Activated naive CD4-positive, alpha-beta T cell treated with anti-CD3 and anti-CD28 coated beads, Interleukin-2, amount 50 U/mL, for 24 hours (primary cell): ENCODE measurements at regions not wholly inside any gene's neighbourhood (a gene's known extent, or its start where the extent isn't known, plus 50 kb on each side); places are given as distances from the start of the nearest gene placed in this dataset.

Experiments used
- H3K27ac Mint-ChIP-seq: one replicate; pipeline ENCODE4 v1.8.0; 2021; ENCODE audit warnings: mild to moderate bottlenecking, mixed read lengths
- H3K27me3 Mint-ChIP-seq: one replicate; pipeline ENCODE4 v1.8.0; 2021; ENCODE audit warnings: mixed read lengths
- H3K36me3 Mint-ChIP-seq: one replicate; pipeline ENCODE4 v1.8.0; 2021; ENCODE audit warnings: mixed read lengths
- H3K4me1 Mint-ChIP-seq: one replicate; pipeline ENCODE4 v1.8.0; 2021; ENCODE audit warnings: mixed read lengths
- H3K4me3 Mint-ChIP-seq: one replicate; pipeline ENCODE4 v1.8.0; 2021; ENCODE audit warnings: mild to moderate bottlenecking, mixed read lengths
- H3K9me3 Mint-ChIP-seq: one replicate; pipeline ENCODE4 v1.8.0; 2021; ENCODE audit warnings: mixed read lengths

DNA sequence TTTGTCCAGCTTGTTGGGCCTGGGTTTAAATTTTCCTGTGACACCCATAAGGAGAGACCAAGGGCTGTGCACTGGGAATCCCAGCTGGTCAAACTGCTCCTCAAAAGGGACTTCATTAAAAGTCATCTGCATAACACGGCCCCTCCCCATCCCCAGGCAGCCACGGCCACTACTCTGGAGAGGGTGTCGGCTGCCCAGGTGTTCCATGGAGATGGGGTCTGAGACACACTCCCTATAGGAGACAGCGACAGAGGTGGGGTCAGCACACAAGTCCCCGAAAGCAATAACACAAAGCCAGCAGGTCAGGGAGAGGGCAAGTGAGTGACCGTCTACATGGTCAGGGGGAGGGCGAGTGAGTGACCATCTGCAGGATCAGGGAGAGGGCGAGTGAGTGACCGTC lies 75.6 kb upstream of the BCL11B start:
- H3K4me3 Mint-ChIP-seq, result no peak overlapping the region
- H3K4me1 Mint-ChIP-seq, result no peaks in the 10 kb centered on the region
- no peaks in the 10 kb centered on the region for H3K36me3 Mint-ChIP-seq
- no peaks in the 10 kb centered on the region for H3K9me3 Mint-ChIP-seq
- H3K27ac Mint-ChIP-seq, result no peak overlapping the region
- peaks cover 2% of the 10 kb centered on the region for H3K27me3 Mint-ChIP-seq

DNA sequence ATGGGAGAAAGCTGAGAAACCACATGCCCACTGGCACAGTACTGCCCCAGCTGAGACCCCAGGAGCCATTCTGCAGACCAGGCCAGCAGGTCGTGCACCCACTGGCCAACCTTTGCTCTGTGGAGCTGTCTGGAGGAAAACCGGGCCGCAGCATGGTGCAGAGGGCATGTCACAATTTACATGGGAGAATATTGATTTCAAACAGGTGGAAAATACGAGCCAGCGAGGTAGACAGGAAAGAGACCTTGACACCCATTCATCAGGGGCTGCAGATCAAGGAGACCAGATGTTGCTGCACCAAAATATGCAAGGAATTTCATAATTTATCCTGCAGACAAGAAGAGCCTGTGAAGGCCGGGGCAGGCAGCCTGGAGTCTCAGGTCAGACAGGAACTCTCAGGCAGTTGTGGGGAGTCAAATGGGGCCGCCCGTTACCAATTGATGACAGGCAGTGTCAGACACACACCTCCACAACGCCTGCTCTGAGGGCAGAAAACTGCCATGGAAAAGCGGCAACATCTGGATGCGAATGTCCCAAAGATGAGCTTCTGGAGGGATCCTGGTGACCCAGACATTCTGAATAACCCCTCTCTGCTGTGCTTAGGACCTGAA lies 74.6 kb upstream of the BCL11B start:
- Mint-ChIP-seq H3K9me3 (no peaks in the 10 kb centered on the region), H3K27me3 (peaks cover 2% of the 10 kb centered on the region), H3K4me3 (no peak overlapping the region), H3K36me3 (no peaks in the 10 kb centered on the region), H3K27ac (no peak overlapping the region), H3K4me1 (no peaks in the 10 kb centered on the region)

DNA sequence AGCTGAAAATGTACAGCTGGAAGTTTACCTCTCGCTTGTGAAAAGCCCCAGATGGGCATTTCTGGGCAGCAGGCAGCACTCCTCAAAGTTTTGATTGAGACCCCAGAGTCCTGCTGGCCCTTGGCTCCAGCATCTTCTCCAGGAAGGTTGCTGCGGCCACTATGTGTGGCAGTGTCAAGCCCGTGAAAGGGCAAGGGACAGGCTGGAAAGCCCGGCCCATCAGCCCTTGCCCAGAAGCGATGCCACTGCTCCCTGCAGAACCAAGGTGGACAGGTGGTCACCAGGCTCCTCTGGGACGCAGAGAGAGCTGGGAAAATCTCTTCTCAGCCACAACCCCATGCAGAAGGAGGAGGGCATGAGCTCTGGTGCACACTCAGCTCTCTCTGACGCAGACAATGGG lies 73.5 kb upstream of the BCL11B start:
- peak overlapping the region; percentile 33 for H3K27ac Mint-ChIP-seq
- no peak overlapping the region for H3K4me3 Mint-ChIP-seq
- H3K9me3 Mint-ChIP-seq, result no peaks in the 10 kb centered on the region
- H3K4me1 Mint-ChIP-seq, result no peaks in the 10 kb centered on the region
- peaks cover 2% of the 10 kb centered on the region for H3K27me3 Mint-ChIP-seq
- no peaks in the 10 kb centered on the region for H3K36me3 Mint-ChIP-seq

DNA sequence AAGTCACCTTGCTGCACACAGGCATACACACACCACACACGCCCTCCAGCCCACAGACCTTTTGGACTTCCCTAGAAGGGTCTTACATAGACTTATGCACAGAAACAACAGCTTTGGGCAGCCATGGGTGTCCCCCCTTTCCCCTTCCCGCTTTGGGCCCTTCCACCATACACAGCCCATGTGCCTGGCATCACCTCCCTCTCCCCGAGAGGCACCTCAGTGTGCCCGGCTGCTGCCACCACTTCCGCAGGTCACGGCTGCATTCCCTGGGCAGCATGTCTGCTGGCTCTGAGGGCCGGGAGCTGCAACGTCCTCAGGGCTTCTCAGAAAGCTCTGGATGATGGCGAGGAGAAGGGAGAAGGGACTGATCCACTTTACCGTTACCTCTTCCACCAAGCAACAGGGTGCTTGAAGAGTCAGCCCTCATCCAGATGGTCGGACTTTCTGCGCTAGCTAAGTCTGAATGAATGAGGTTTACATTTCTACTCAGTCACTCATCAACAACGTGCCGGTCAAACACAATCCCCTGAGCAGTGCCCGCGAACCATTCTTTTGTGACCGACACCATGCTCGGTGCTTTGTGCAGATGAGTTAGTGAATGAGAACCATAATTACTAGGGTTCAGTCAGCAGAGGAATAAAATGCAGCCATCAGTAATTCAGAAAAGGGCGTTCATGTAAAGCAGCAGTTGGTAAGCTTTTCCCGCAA lies 72.2 kb upstream of the BCL11B start:
- no peak overlapping the region for H3K4me3 Mint-ChIP-seq
- H3K36me3 Mint-ChIP-seq, result no peaks in the 10 kb centered on the region
- H3K27ac Mint-ChIP-seq, result no peak overlapping the region

DNA sequence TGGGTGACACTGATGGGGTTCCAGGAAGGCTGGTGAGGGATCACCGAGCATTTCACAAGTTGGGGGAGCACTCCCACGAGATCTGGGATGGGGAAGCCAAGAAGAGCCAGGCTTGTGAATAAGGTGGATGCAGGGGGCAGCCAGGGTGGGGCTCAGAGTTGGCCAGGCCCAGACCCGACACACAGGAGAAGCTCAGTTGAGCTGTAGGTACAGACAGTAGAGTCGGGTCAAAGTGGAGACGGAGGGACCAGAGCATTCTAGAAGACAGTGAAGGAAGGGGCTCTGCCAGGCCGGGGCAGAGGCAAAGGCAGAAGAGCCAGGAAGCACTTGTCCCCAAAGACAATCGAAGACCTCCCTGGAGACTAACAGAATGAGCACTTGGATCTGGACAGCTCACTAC lies 70.9 kb upstream of the BCL11B start:
- Mint-ChIP-seq H3K9me3 (no peaks in the 10 kb centered on the region), H3K36me3 (no peaks in the 10 kb centered on the region), H3K4me1 (no peaks in the 10 kb centered on the region), H3K4me3 (no peak overlapping the region), H3K27ac (peak overlapping the region; percentile 20), H3K27me3 (peaks cover 9% of the 10 kb centered on the region)

More for the DNA sequence above, 72.2 kb upstream of the BCL11B start:
- H3K4me1 Mint-ChIP-seq, result no peaks in the 10 kb centered on the region
- H3K27me3 Mint-ChIP-seq, result peaks cover 7% of the 10 kb centered on the region
- no peaks in the 10 kb centered on the region for H3K9me3 Mint-ChIP-seq

DNA sequence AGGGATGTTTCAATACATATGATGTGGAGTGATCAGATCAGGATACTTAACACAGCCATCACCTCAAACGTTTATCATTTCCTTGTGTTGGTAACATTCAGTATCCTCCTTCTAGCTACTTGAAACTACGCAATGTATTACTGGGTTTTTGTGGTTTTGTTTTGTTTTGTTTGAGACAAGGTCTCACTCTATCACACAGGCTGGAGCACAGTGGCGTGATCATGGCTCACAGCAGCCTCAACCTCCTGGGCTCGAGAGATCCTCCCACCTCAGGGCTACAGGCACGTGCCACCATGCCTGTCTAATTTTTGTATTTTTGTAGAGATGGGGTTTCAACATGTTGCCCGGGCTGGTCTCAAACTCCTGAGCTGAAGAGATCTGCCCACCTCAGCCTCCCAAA lies 70.2 kb upstream of the BCL11B start:
- Mint-ChIP-seq H3K27ac (no peak overlapping the region), H3K4me1 (no peaks in the 10 kb centered on the region), H3K27me3 (peaks cover 9% of the 10 kb centered on the region), H3K4me3 (no peak overlapping the region), H3K36me3 (no peaks in the 10 kb centered on the region), H3K9me3 (no peaks in the 10 kb centered on the region)

DNA sequence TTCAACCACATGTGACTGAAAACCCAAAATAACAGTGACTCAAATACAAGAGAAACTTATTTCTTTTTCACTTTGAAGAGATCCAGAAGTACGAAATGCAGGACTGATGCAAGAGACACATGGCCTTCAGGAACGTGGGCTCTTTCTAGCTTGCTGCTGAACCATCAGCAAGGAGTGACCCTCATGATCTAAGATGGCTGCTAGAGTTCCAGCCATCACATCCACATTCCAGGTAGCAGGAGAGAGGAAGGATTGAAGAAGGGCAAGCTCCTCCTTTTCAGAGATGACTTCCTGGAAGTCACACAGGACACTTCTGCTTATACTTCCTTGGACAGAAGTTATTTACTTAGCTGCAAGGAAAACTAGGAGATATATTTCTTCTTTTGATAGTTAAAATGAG lies 67.6 kb upstream of the BCL11B start:
- H3K9me3 Mint-ChIP-seq, result no peaks in the 10 kb centered on the region
- H3K4me1 Mint-ChIP-seq, result no peaks in the 10 kb centered on the region
- H3K27me3 Mint-ChIP-seq, result peaks cover 10% of the 10 kb centered on the region
- no peaks in the 10 kb centered on the region for H3K36me3 Mint-ChIP-seq
- H3K27ac Mint-ChIP-seq, result no peak overlapping the region
- no peak overlapping the region for H3K4me3 Mint-ChIP-seq

DNA sequence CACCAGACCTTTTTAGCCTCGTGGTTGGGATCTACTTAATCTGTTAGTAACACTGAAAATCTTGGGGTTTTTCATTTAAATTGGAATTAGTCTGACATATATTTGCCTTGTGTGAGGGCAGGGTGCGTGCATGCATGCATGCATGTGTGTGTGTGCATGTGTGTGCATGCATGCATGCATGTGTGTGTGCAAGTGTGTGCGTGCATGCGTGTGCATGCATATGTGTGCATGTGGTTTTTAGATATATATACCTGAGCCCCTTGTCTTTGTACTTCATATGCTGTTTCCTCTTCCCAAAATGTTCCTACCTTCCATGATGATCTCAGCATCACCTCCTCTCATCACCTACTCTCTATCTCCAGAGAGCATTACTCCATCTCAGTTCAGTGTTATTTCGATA lies 66.3 kb upstream of the BCL11B start:
- Mint-ChIP-seq H3K4me3 (no peak overlapping the region), H3K9me3 (no peaks in the 10 kb centered on the region), H3K27ac (peak overlapping the region; percentile 20), H3K4me1 (no peaks in the 10 kb centered on the region), H3K27me3 (peaks cover 10% of the 10 kb centered on the region), H3K36me3 (no peaks in the 10 kb centered on the region)

DNA sequence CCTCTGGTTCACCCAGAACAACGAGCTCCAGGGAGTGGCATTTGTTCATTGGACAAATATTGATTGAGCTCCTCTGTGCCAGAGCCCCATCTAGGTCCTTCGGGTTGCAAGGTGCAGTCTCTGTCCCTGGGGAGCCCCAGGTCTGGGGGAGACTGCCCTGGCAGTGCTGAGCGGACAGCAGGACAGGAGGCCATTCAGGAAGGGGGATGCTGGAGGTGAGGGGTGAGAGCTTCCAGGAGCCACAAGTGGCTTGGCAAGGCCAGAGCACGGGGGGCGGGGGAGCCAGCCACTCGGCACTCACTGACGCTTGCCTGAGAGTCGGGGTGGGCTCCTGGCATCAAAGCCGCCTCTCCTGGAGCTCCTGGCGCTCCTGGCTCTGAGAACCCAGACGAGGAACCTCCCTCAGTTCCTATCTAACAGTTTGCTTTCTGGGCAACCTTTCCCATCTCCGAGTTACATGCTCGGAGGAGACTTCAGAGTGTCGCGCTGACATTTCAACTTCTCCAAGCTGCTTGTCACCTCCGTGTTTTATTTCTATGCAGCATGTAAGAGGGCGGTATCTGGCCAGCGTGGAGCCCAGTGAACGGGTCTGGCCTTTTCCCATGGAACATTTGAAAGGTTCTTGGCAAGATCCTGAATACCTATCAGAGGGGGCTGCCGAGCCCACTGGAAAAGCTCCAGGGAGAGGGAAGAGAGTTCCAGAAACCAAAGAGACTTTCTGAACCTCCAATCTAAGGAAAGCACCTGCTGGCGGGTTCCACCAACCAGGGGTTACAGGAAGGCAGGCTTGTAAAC lies 62.0 kb upstream of the BCL11B start:
- Mint-ChIP-seq H3K27ac (no peak overlapping the region), H3K4me3 (no peak overlapping the region), H3K36me3 (no peaks in the 10 kb centered on the region), H3K9me3 (no peaks in the 10 kb centered on the region), H3K27me3 (peaks cover 5% of the 10 kb centered on the region), H3K4me1 (no peaks in the 10 kb centered on the region)

DNA sequence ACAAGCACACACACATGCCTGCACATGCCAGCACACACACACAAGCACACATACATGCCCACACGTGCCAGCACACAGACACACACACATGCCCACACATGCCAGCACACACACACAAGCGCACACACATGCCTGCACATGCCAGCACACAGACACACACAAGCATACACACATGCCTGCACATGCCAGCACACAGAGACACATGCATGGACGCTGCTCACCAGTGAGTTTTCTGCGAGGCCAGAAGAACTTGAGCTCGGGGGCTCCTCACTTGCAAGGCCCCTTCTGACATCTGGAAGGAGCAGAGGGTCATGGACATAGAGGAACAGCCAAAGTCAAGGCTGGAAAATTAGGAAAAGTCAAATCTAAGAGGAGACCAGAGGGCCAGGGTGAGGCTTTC lies 61.2 kb upstream of the BCL11B start:
- H3K27me3 Mint-ChIP-seq, result peaks cover 4% of the 10 kb centered on the region

DNA sequence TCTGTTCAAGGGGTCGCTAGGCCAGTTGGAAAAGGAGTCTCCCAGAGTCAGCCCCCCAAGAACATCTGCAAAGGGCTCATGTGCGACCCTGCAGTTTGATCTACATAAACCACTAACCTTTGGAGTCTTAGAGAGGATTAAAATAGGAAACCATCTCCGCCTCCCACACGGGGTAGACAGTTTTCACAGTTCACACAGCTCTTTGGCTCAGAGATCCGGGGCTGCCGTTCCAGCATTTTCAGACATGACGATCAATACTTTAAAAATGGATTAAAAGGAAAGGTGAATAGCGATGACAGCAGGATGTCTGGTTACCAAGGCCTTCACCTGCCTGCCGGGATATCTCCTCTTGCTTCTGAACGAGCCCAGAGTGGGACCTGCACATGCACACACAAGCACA lies 59.8 kb upstream of the BCL11B start:
- Mint-ChIP-seq H3K27me3 (peaks cover 3% of the 10 kb centered on the region), H3K27ac (no peak overlapping the region), H3K4me3 (no peak overlapping the region), H3K36me3 (no peaks in the 10 kb centered on the region), H3K9me3 (no peaks in the 10 kb centered on the region), H3K4me1 (no peaks in the 10 kb centered on the region)

More for the DNA sequence above, 61.2 kb upstream of the BCL11B start:
- H3K27ac Mint-ChIP-seq, result no peak overlapping the region
- no peaks in the 10 kb centered on the region for H3K36me3 Mint-ChIP-seq
- H3K4me1 Mint-ChIP-seq, result no peaks in the 10 kb centered on the region
- H3K9me3 Mint-ChIP-seq, result no peaks in the 10 kb centered on the region
- no peak overlapping the region for H3K4me3 Mint-ChIP-seq

DNA sequence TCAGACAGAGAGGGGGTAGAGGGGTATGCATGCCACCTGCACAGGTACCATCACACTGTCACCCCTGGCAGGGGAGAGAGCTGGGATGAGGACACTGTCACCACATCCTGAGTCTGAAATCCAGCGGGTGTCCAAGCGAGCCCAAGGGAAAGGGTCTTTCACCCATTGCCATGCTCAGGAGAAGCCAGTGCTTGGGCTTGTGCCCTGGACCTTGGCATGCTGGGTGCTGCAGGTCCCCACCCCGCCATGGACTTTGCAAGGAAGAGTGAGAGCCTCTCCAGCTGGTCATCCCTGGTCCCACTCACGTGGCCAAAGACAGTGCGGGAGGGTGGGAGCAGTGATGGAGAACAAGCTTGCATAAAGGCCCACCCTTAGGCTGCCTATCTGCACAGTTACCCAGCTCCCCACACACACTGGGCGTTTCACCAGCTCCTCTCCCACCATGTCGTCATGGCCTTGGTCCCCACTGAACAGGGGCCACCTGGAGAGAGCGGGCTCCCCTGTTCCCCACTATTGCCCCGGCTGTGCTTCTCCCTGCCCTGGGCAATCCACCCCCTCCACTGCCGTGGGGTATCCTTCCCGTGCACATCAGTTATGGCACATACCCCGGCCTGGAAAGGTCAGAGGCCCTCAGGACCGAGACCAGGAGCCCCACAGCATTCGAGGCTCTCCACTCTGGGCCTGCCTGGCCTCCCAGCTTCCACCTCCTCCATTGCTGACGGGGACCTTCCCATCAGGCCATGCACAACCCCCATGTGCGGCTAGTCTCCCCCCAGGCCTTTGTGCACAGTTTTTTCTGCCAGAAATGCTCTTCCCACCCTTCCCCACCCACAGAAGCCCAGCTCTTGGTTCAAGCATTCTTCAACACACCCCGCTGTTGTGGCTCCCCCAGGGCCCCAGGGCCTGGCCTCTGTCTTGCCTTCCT lies 58.6 kb upstream of the BCL11B start:
- H3K27ac Mint-ChIP-seq, result peak overlapping the region; percentile 30
- H3K4me3 Mint-ChIP-seq, result no peak overlapping the region
- H3K4me1 Mint-ChIP-seq, result no peaks in the 10 kb centered on the region
- H3K27me3 Mint-ChIP-seq, result peaks cover 4% of the 10 kb centered on the region
- no peaks in the 10 kb centered on the region for H3K36me3 Mint-ChIP-seq
- no peaks in the 10 kb centered on the region for H3K9me3 Mint-ChIP-seq

DNA sequence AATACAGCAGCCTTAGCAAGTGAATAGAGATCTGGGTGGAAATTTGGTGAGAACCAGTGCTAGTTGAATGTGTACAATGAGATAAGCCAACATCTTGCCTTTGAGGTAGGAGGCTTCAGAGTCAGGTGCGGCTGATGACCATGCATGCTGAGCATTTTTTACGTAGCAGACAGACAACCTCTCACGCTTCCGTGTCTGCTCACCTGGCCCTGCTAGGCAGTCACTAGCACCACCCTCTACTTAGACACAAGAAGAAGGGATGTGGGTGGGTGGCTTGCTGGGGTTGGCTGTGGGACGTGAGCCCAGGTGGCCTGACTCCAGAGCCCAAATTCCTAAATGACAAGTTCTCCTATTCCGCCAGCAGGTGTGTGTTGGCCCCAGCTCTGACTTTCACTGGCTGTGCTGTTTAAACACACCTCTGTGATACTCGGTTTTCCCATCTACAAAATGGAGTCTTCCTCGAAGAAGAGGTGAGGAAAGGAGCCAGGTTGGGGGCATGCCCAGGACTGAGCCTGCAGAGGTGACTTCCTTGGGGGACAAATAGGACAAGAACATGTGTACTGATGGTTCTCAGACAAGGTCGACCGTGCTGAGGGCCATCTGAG lies 57.8 kb upstream of the BCL11B start:
- no peaks in the 10 kb centered on the region for H3K4me1 Mint-ChIP-seq
- peaks cover 3% of the 10 kb centered on the region for H3K27me3 Mint-ChIP-seq
- H3K9me3 Mint-ChIP-seq, result no peaks in the 10 kb centered on the region
- H3K36me3 Mint-ChIP-seq, result no peaks in the 10 kb centered on the region
- peak overlapping the region; percentile 30 for H3K27ac Mint-ChIP-seq
- H3K4me3 Mint-ChIP-seq, result no peak overlapping the region

DNA sequence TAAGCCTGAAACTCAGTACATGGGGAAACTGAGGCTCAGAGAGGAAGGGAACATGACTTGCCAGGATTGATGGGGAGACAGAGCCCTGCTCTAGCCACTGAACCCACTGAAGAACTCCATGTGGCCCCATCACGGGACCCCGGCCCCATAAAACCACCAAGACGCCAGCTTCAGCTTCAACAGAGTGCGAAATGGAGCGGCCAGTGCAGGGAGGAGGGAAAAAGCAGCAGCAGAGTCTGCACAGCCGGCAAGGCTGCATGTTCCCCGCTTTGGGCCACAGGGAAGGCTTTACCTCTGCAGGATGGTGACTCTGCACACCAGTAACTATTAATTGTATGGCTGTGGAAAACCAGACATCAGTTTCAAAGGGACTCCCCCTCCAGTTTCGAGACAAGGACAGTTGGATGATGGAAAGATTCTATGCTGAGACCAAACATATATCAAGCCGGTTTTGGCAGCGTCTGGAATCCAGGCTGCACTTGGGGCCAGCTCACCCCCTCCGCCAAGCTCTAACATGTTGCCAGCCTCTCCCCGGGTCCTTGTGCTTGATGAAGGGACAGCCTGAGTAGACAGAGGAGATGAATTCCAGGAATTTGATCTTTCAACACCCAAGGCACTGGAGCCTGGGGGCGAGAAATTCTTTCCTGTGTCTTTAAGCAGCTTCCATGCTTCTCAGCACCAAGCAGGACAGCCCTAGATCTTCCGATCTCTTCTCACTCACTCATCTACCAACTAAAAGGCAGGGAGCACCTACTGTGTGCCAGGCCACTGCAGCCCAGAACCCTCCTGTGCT lies 55.7 kb upstream of the BCL11B start:
- no peaks in the 10 kb centered on the region for H3K9me3 Mint-ChIP-seq
- H3K4me1 Mint-ChIP-seq, result no peaks in the 10 kb centered on the region
- peaks cover 3% of the 10 kb centered on the region for H3K27me3 Mint-ChIP-seq
- no peak overlapping the region for H3K4me3 Mint-ChIP-seq
- no peaks in the 10 kb centered on the region for H3K36me3 Mint-ChIP-seq
- no peak overlapping the region for H3K27ac Mint-ChIP-seq
